Dendritic cell treated with granulocyte-macrophage colony-stimulating factor and Interleukin-4, amounts not matched to agents 40 ng/mL and 50 ng/mL, for 4 days (primary cell): ENCODE measurements at regions not wholly inside any gene's neighbourhood (a gene's known extent, or its start where the extent isn't known, plus 50 kb on each side); places are given as distances from the start of the nearest gene placed in this dataset.
"Not testable (repeated sequence)": the region's sequence is repeated elsewhere in the genome, so short reads cannot be mapped to it uniquely, and the experiment has no call there.

Experiments used
- H3K27ac Mint-ChIP-seq: one replicate; pipeline ENCODE4 v1.8.0; 2022; ENCODE audit warnings: mild to moderate bottlenecking, mixed read lengths
- H3K27me3 Mint-ChIP-seq: one replicate; pipeline ENCODE4 v1.8.0; 2022; ENCODE audit warnings: mild to moderate bottlenecking, mixed read lengths
- H3K36me3 Mint-ChIP-seq: one replicate; pipeline ENCODE4 v1.8.0; 2022; ENCODE audit warnings: low read depth, mixed read lengths
- H3K4me1 Mint-ChIP-seq: one replicate; pipeline ENCODE4 v1.8.0; 2022; ENCODE audit warnings: low read depth, mixed read lengths
- H3K4me3 Mint-ChIP-seq: one replicate; pipeline ENCODE4 v1.8.0; 2022; ENCODE audit warnings: mild to moderate bottlenecking, moderate library complexity, mixed read lengths
- H3K9me3 Mint-ChIP-seq: one replicate; pipeline ENCODE4 v1.8.0; 2022; ENCODE audit warnings: mixed read lengths
- intact Hi-C: fragments of 100-400 bp; cut with micrococcal nuclease; formaldehyde crosslinking; loops from one replicate; pipeline ENCODE4 v1.15.0; 2022

GRCh38 chr2:77767388-77768076 is 245.4 kb upstream of the LRRTM4 start:
- Mint-ChIP-seq H3K4me3 (no peak overlapping the region), H3K36me3 (no peaks in the 10 kb centered on the region), H3K27me3 (no peaks in the 10 kb centered on the region), H3K4me1 (no peaks in the 10 kb centered on the region), H3K9me3 (peaks cover 21% of the 10 kb centered on the region), H3K27ac (no peak overlapping the region)
- intact Hi-C loops: no loop called here

- Mint-ChIP-seq H3K9me3 (peaks cover 27% of the 10 kb centered on the region), H3K27me3 (no peaks in the 10 kb centered on the region), H3K36me3 (no peaks in the 10 kb centered on the region), H3K4me1 (no peaks in the 10 kb centered on the region), H3K27ac (no peak overlapping the region), H3K4me3 (no peak overlapping the region)
- intact Hi-C loops: no loop called here
Measured at GRCh38 chr2:77768508-77768907, 246.3 kb upstream of the LRRTM4 start.

GRCh38 chr2:77778917-77779316 is 256.7 kb upstream of the LRRTM4 start:
- no peak overlapping the region for H3K4me3 Mint-ChIP-seq
- H3K27ac Mint-ChIP-seq: no peak overlapping the region
- peaks cover 61% of the 10 kb centered on the region for H3K9me3 Mint-ChIP-seq
- no peaks in the 10 kb centered on the region for H3K4me1 Mint-ChIP-seq
- no peaks in the 10 kb centered on the region for H3K27me3 Mint-ChIP-seq
- intact Hi-C loops: no loop called here
- no peaks in the 10 kb centered on the region for H3K36me3 Mint-ChIP-seq

- H3K36me3 Mint-ChIP-seq, H3K4me1 Mint-ChIP-seq, intact Hi-C loops, H3K9me3 Mint-ChIP-seq, H3K4me3 Mint-ChIP-seq, H3K27ac Mint-ChIP-seq, H3K27me3 Mint-ChIP-seq: not testable (repeated sequence)
Measured at GRCh38 chr2:77793500-77793899, 271.3 kb upstream of the LRRTM4 start.

- no peaks in the 10 kb centered on the region for H3K27me3 Mint-ChIP-seq
- H3K4me3 Mint-ChIP-seq: no peak overlapping the region
- no peaks in the 10 kb centered on the region for H3K4me1 Mint-ChIP-seq
- no peaks in the 10 kb centered on the region for H3K36me3 Mint-ChIP-seq
- intact Hi-C loops: no loop called here
- H3K27ac Mint-ChIP-seq: no peak overlapping the region
- no peaks in the 10 kb centered on the region for H3K9me3 Mint-ChIP-seq
Measured at GRCh38 chr2:77796397-77796796, 274.2 kb upstream of the LRRTM4 start.

- H3K27me3 Mint-ChIP-seq: no peaks in the 10 kb centered on the region
- intact Hi-C loops: no loop called here
- no peaks in the 10 kb centered on the region for H3K9me3 Mint-ChIP-seq
- H3K36me3 Mint-ChIP-seq: no peaks in the 10 kb centered on the region
- no peak overlapping the region for H3K4me3 Mint-ChIP-seq
- H3K4me1 Mint-ChIP-seq: no peaks in the 10 kb centered on the region
- no peak overlapping the region for H3K27ac Mint-ChIP-seq
Measured at GRCh38 chr2:77797088-77797487, 274.9 kb upstream of the LRRTM4 start.

GRCh38 chr2:77800410-77800809 is 278.2 kb upstream of the LRRTM4 start:
- Mint-ChIP-seq H3K36me3 (no peaks in the 10 kb centered on the region), H3K4me3 (no peak overlapping the region), H3K27ac (no peak overlapping the region), H3K9me3 (peaks cover 4% of the 10 kb centered on the region), H3K4me1 (no peaks in the 10 kb centered on the region), H3K27me3 (no peaks in the 10 kb centered on the region)
- intact Hi-C loops: no loop called here

- peaks cover 49% of the 10 kb centered on the region for H3K9me3 Mint-ChIP-seq
- no peak overlapping the region for H3K27ac Mint-ChIP-seq
- H3K36me3 Mint-ChIP-seq: no peaks in the 10 kb centered on the region
- intact Hi-C loops: no loop called here
- no peaks in the 10 kb centered on the region for H3K27me3 Mint-ChIP-seq
- H3K4me3 Mint-ChIP-seq: no peak overlapping the region
- no peaks in the 10 kb centered on the region for H3K4me1 Mint-ChIP-seq
Measured at GRCh38 chr2:77807531-77808215, 285.5 kb upstream of the LRRTM4 start.

GRCh38 chr2:77808599-77808998 is 286.4 kb upstream of the LRRTM4 start:
- Mint-ChIP-seq H3K4me1 (no peaks in the 10 kb centered on the region), H3K4me3 (no peak overlapping the region), H3K9me3 (peaks cover 55% of the 10 kb centered on the region), H3K27me3 (no peaks in the 10 kb centered on the region), H3K27ac (no peak overlapping the region), H3K36me3 (no peaks in the 10 kb centered on the region)
- intact Hi-C loops: no loop called here

- intact Hi-C loops: no loop called here
- peaks cover 46% of the 10 kb centered on the region for H3K9me3 Mint-ChIP-seq
- no peaks in the 10 kb centered on the region for H3K27me3 Mint-ChIP-seq
- H3K4me1 Mint-ChIP-seq: no peaks in the 10 kb centered on the region
- H3K4me3 Mint-ChIP-seq: no peak overlapping the region
- H3K36me3 Mint-ChIP-seq: no peaks in the 10 kb centered on the region
- H3K27ac Mint-ChIP-seq: no peak overlapping the region
Measured at GRCh38 chr2:77813599-77813998, 291.4 kb upstream of the LRRTM4 start.

GRCh38 chr2:77816618-77817017 is 294.4 kb upstream of the LRRTM4 start:
- Mint-ChIP-seq H3K4me1 (no peaks in the 10 kb centered on the region), H3K4me3 (no peak overlapping the region), H3K36me3 (no peaks in the 10 kb centered on the region), H3K27ac (no peak overlapping the region), H3K9me3 (peaks cover 57% of the 10 kb centered on the region), H3K27me3 (no peaks in the 10 kb centered on the region)
- intact Hi-C loops: no loop called here

- no peaks in the 10 kb centered on the region for H3K36me3 Mint-ChIP-seq
- no peaks in the 10 kb centered on the region for H3K27me3 Mint-ChIP-seq
- intact Hi-C loops: no loop called here
- H3K4me3 Mint-ChIP-seq: no peak overlapping the region
- H3K4me1 Mint-ChIP-seq: no peaks in the 10 kb centered on the region
- H3K27ac Mint-ChIP-seq: no peak overlapping the region
- peaks cover 47% of the 10 kb centered on the region for H3K9me3 Mint-ChIP-seq
Measured at GRCh38 chr2:77818186-77818585, 296.0 kb upstream of the LRRTM4 start.

GRCh38 chr2:77823028-77823427 is 300.9 kb upstream of the LRRTM4 start:
- H3K9me3 Mint-ChIP-seq: peaks cover 55% of the 10 kb centered on the region
- no peak overlapping the region for H3K4me3 Mint-ChIP-seq
- intact Hi-C loops: no loop called here
- no peak overlapping the region for H3K27ac Mint-ChIP-seq
- no peaks in the 10 kb centered on the region for H3K36me3 Mint-ChIP-seq
- H3K27me3 Mint-ChIP-seq: no peaks in the 10 kb centered on the region
- H3K4me1 Mint-ChIP-seq: no peaks in the 10 kb centered on the region

- Mint-ChIP-seq H3K4me3 (no peak overlapping the region), H3K27ac (no peak overlapping the region), H3K27me3 (no peaks in the 10 kb centered on the region), H3K9me3 (peaks cover 74% of the 10 kb centered on the region), H3K36me3 (no peaks in the 10 kb centered on the region), H3K4me1 (no peaks in the 10 kb centered on the region)
- intact Hi-C loops: no loop called here
Measured at GRCh38 chr2:77831060-77831459, 308.9 kb upstream of the LRRTM4 start.

- H3K9me3 Mint-ChIP-seq: peaks cover 74% of the 10 kb centered on the region
- no peak overlapping the region for H3K4me3 Mint-ChIP-seq
- no peaks in the 10 kb centered on the region for H3K36me3 Mint-ChIP-seq
- H3K27me3 Mint-ChIP-seq: no peaks in the 10 kb centered on the region
- H3K27ac Mint-ChIP-seq: no peak overlapping the region
- intact Hi-C loops: no loop called here
- no peaks in the 10 kb centered on the region for H3K4me1 Mint-ChIP-seq
Measured at GRCh38 chr2:77831471-77831870, 309.3 kb upstream of the LRRTM4 start.
